VCaP (cell line): ENCODE measurements at regions not wholly inside any gene's neighbourhood (a gene's known extent, or its start where the extent isn't known, plus 50 kb on each side); places are given as distances from the start of the nearest gene placed in this dataset.
"Not testable (repeated sequence)": the region's sequence is repeated elsewhere in the genome, so short reads cannot be mapped to it uniquely, and the experiment has no call there.

Experiments
- H3K27ac ChIP-seq: fragments of 450-650 bp; 2 replicates; pipeline ENCODE4 v1.5.1; 2017
- TF ChIP-seq, protein P1 (sequence below): fragments of 450-650 bp; conservative IDR thresholded peaks from 2 replicates; pipeline ENCODE4 v1.5.1; 2017; ENCODE audit warnings: mild to moderate bottlenecking, moderate library complexity

GRCh38 chr3:176631165-176631564 is 566.1 kb downstream of the TBL1XR1 start:
- TF ChIP-seq, protein P1, sequence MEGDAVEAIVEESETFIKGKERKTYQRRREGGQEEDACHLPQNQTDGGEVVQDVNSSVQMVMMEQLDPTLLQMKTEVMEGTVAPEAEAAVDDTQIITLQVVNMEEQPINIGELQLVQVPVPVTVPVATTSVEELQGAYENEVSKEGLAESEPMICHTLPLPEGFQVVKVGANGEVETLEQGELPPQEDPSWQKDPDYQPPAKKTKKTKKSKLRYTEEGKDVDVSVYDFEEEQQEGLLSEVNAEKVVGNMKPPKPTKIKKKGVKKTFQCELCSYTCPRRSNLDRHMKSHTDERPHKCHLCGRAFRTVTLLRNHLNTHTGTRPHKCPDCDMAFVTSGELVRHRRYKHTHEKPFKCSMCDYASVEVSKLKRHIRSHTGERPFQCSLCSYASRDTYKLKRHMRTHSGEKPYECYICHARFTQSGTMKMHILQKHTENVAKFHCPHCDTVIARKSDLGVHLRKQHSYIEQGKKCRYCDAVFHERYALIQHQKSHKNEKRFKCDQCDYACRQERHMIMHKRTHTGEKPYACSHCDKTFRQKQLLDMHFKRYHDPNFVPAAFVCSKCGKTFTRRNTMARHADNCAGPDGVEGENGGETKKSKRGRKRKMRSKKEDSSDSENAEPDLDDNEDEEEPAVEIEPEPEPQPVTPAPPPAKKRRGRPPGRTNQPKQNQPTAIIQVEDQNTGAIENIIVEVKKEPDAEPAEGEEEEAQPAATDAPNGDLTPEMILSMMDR, result no peak
- H3K27ac ChIP-seq, result no peak overlapping the region

GRCh38 chr3:176628101-176628639 is 569.1 kb downstream of the TBL1XR1 start:
- TF ChIP-seq, protein P1, result no peak
- no peak overlapping the region for H3K27ac ChIP-seq

GRCh38 chr3:176623468-176624150 is 573.7 kb downstream of the TBL1XR1 start:
- TF ChIP-seq, protein P1, result no peak
- no peak overlapping the region for H3K27ac ChIP-seq

DNA sequence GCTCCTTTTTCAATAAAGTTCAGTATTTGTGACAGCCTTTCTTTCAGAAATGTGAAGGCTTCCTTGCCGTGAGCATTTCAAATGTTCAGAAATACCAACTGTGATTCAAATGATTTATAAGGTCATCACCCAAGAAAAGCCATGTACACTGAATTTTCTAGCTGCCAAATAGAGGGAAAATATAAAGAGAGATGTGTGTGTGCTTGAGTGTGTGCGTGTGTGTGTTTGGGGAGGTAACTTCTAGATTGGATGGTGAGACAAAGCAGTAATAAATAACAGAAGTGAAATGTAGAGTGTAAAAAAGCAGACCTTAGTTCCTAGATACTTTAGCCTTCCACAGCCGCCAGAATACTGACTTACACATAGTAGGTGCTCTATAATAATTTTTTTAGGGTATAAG is 577.4 kb downstream of the TBL1XR1 start:
- no peak overlapping the region for H3K27ac ChIP-seq
- TF ChIP-seq, protein P1, result no peak

DNA sequence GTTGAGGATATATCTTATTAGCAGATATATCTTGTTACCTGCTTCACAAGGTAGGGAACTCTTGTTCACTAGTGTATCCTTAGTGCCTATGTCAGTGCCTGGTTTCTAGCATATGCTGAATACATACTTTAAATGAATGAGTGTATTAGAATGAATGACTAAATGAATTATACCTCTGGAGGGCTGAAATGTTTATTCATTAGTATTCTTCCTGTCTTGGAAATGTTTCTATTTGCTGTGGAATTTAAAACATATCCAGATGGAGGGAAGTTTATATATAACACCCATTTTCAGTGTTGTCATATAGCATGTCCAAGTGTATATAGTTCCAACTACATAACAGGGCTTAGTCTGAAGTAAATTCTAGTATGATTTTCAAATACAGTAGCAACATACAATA is 581.5 kb downstream of the TBL1XR1 start:
- TF ChIP-seq, protein P1, result no peak
- H3K27ac ChIP-seq, result no peak overlapping the region

DNA sequence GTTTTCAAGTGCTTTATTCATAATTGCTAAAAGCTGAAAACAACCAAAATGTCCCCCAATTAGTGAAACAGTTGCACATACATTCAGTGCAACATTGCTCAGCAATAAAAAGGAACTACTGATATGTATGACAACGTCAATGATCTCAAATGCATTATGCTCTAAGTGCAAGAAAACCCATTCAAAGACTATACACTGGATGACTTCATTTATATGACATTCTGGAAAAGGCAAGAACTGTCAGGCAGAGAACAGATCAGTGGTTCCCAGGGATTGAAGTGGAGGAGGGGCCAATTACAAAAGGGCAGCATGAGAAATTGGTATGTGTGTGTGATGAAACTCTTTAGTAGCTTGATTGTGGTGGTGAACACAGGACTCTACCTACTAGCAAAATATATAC is 585.6 kb downstream of the TBL1XR1 start:
- no peak overlapping the region for H3K27ac ChIP-seq

DNA sequence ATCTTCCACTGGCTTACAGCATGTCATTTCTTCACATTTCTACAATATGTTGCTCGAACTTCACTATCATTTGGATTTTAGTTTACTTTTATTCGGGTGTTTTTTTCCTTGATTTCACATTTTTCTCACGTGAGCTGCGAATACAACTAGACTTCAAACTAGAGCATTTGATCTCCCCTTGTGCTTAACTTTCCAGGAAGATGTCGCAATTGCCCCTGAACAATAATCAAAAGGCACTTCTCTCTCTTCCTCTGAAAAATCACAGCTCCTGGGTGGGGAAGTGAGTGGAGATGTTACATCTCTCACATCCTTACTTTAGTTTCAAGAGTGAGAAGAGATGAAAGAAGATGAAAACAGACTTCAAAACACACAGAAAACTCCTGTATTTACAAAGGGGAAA is 587.9 kb downstream of the TBL1XR1 start:
- TF ChIP-seq, protein P1, result no peak
- H3K27ac ChIP-seq, result no peak overlapping the region

More for the DNA sequence above, 585.6 kb downstream of the TBL1XR1 start:
- TF ChIP-seq, protein P1, result no peak

DNA sequence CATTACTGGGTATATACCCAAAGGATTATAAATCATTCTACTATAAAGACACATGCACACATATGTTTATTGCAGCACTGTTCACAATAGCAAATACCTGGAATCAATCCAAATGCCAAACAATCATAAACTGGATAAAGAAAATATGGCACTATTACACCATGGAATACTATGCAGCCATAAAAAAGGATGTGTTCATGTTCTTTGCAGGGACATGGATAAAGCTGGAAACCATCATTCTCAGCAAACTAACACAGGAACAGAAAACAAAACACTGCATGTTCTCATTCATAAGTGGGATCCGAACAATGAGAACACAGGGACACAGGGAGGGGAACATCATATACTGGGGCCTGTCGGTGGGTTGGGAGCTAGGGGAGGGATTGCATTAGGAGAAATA is 591.7 kb downstream of the TBL1XR1 start:
- not testable (repeated sequence) for H3K27ac ChIP-seq
